ENCODE measurements at regions not wholly inside any gene's neighbourhood (a gene's known extent, or its start where the extent isn't known, plus 50 kb on each side); places are given as distances from the start of the nearest gene placed in this dataset.

- intact Hi-C loops (cut with micrococcal nuclease), result no loop called here
- DNase-seq (no peak), ATAC-seq (no peak)
These were observed 112.0 kb downstream of the FAM43A start for GRCh38 chr3:194797555-194798250.

GRCh38 chr3:194798486-194798885 is 112.8 kb downstream of the FAM43A start:
- DNase-seq (no peak), ATAC-seq (no peak)
- intact Hi-C loops (cut with micrococcal nuclease), result no loop called here

DNA sequence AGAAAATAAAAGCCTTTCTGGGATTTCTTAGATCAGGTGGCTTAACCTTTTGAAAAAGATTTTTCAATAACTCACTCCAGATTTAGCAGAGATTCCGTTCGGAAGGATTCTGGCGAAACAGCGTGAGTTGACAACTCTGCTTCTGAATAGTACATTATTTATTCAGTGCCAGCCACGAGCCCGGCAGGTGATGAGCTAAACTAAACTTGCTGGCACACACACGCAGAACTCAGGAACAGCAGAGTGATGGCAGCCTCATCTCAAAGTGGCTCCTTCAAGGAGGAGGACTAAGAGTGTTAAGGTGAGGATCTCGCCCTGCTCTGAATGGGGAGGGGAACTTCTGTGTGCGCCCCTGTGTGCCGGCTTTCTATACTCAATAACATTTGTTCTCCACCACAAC is 114.3 kb downstream of the FAM43A start:
- DNase-seq (no peak), ATAC-seq (no peak)
- intact Hi-C loops (cut with micrococcal nuclease), result no loop called here

DNA sequence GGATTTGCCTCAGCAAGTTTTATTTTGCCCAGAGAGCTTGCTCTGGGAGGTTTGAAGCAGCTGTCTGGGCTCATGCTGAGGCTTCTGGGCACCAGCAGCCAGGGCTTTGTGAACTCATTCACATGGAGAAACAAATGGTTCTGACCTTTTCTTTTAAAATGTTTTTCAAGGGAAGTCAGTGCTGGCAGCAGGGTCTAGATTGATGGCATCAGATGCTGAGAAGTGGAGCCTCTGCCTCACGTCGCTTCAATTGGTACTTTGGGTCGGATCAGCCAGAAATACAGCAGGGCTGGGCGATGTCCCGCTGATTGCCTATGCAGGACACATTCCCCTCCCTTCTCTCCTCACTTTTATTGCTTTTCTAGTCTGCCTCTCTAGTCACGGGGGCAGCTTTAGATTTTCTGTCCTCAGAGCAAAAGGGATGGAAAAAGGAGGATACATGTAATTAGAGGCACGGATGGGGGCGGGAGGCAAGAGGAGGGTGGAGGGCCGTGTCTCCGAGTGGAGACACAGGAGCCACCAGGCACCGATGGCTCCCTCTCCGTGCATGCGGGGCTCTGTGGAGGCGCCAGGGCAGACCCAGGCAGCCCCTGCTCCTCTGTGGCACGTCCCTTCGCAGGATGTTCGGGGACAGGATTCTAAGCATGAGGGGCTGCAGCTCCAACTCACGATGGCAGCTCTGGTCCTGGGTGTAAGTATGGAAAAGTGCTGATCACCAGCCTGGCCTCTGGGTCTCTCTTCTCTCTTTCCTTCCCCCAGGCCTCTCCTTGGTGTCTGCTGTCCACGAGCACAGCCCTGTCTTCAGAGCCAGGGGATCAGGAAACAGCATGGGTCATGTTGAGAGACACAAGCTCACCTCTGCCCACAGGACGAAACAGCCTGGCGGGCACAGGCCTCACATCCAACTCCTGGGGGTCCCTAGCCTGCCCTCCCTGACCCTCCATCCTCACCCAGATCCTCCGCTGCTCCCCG is 116.1 kb downstream of the FAM43A start:
- intact Hi-C loops (cut with micrococcal nuclease), result no loop called here
- no peak for DNase-seq
- no peak for ATAC-seq

DNA sequence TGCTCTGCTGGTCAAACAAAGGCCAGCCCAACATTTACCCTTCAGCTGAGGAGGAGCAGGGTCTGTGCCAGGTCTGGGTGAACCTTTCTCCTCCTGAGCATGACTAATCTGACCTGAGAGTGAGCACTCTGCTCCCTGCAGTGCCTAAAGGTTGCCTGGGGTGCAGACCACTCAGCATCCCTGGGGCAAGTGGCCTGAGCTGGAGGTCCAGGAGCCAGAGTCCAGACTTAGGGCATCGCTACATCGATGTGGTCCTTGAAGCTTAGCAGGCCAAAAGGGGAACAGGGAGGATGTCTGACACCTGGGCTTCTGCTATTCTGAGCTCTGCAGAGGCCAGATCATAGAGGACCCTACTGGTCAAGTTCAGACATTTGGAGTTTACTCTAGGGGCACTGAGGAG is 119.1 kb downstream of the FAM43A start:
- ATAC-seq (no peak), DNase-seq (no peak)
- intact Hi-C loops (cut with micrococcal nuclease), result no loop called here

DNA sequence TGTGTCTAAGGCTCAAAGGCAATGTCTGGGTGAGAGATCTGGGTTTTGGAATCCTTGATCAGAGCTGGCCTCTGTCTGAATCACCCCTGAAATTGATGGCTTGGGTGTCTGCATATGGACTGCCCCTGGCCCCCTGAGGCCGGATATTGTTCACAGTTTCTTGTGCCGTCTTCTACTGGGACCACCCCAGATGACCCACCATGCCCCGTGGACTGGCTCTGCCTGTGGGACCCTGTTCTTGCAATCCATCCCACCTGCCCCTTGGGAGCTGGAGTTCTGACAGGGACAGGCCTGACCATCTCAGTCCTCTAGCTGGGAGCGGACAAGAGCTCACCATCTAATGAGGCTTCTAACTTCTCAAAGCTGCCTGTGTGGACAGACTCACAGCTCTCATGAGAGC is 119.9 kb downstream of the FAM43A start:
- intact Hi-C loops (cut with micrococcal nuclease), result no loop called here
- DNase-seq, result no peak
- ATAC-seq, result no peak

GRCh38 chr3:194806991-194807630 is 121.4 kb downstream of the FAM43A start:
- intact Hi-C loops (cut with micrococcal nuclease), result no loop called here
- ATAC-seq, result no peak
- DNase-seq, result no peak

- no peak for DNase-seq
- ATAC-seq, result no peak
- intact Hi-C loops (cut with micrococcal nuclease), result no loop called here
These were observed 123.0 kb downstream of the FAM43A start for GRCh38 chr3:194808640-194809097.

GRCh38 chr3:194809382-194809781 is 123.7 kb downstream of the FAM43A start:
- no peak for ATAC-seq
- no peak for DNase-seq
- intact Hi-C loops (cut with micrococcal nuclease), result no loop called here

DNA sequence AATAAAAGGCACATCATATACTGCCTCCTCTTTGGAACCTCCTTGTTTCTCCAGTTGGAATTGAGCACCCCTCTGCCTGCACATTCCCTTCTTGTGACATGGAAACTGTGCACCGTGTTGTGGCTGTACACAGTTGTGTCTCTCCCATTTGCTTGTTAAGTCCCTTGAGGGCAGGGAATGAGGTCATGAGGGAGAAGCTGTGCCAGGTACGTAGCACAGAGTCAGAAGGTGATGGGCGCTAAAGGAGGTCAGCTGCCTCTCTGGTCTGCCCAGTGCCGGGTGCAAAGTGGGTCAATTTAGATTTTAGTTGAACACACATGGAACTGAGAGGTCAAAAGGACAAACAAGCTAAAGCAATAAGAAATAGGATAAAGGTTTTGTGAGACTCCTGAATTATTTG is 124.4 kb downstream of the FAM43A start:
- no peak for ATAC-seq
- no peak for DNase-seq
- intact Hi-C loops (cut with micrococcal nuclease), result no loop called here

DNA sequence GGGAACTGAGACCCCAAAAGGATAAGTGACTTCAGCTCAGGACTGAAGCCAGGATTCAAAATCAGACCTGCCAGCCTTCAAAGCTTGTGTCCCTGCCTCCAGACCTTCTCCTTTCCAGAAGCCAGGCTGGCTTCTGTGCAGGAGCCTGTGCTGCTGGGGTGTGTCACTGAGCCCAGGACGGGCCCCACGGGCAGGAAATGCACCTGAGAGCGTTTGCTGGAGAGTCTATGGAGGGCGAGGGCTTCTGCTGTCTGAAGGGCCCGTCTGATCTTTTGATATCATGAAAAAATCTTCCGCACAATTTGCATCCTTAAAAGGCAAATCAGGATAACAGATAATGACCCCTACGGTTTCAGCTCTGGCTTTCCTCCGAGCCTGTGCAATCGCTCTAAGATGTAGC is 125.4 kb downstream of the FAM43A start:
- DNase-seq (no peak), ATAC-seq (no peak)
- intact Hi-C loops (cut with micrococcal nuclease), result no loop called here

DNA sequence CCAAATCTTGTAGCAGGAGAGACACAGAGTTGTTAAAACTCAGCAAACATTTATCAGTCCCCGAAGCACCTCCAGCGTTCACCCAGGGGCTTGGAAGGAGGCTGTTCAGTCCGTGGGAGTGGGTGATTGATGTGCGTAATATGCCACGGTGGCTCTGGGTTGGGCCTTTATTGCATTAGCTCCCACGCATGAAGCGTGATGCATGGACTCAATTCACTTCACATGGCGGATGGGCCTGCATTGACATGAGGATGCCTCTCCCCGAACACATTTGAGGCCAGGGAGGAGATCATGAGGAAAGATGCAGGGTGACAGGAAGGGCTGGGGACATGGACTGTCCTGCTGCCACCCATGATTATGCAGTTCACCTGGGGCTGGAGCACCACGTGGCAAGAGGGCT is 126.5 kb downstream of the FAM43A start:
- DNase-seq, result no peak
- intact Hi-C loops (cut with micrococcal nuclease), result no loop called here
- no peak for ATAC-seq

GRCh38 chr3:194814878-194815357 is 129.2 kb downstream of the FAM43A start:
- no peak for DNase-seq
- peak; percentile 68 for ATAC-seq
- intact Hi-C loops (cut with micrococcal nuclease), result no loop called here

DNA sequence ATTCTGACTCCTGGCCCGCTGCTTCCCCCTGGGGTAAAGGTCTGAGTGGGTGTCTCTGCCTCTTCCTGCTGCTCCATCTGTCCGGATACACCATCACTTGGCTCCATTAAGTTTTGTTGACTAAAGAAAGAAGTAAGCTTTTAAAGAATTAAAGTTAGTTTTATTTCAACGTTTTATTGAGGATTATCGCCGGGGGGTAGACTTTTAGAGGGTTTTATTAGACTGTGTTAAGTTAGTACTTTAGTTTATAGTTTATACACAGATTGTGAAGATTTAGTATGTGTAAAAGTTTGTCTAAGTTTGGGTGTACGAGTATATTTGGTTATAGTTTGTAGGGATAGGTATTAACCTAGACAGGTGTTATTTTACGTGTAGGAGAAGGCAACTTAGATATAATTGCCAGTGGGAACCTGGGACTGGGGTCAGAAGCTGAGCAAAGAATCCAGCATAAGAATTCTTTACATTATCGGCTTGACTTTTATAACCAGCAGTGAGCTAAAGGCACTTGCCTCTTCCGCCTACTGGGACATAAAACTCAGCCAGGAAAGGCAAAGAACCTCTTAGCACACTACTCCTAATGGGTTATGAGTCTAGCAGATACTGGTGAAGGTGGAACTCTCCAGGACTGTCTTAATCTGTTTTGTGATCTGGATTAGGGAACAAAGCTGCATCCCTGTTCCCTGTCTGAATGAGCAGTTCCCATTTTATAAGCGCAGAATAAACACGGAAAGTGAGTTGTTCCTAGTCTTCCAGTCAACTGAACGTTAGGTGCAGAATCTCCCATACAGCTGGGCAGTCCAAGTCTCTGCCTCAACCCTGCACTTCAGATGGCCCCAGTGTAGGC is 131.3 kb downstream of the FAM43A start:
- ATAC-seq (no peak), DNase-seq (no peak)
- intact Hi-C loops (cut with micrococcal nuclease), result no loop called here

GRCh38 chr3:194817592-194817930 is 131.9 kb downstream of the FAM43A start:
- DNase-seq, result no peak
- no peak for ATAC-seq
- intact Hi-C loops (cut with micrococcal nuclease), result no loop called here

DNA sequence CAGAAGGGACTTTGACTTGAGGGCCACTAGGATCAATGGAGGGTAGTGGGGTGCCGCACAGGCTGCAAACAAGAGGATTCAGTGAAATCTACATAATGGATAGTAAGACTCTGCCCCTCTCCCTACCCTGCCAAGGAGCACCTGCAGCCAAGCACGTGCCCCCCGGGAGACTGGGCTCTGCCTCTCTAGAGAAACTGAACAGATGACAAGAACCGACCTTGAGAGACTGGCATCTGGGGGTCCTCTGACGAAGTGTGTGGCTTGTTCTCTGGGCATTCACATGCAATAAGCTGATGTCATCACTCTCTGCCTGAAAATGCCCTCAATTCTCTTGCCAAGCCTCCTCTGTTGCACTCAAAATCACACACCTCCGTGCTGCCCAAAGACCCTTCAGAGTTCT is 132.3 kb downstream of the FAM43A start:
- no peak for ATAC-seq
- intact Hi-C loops (cut with micrococcal nuclease), result no loop called here
- no peak for DNase-seq

DNA sequence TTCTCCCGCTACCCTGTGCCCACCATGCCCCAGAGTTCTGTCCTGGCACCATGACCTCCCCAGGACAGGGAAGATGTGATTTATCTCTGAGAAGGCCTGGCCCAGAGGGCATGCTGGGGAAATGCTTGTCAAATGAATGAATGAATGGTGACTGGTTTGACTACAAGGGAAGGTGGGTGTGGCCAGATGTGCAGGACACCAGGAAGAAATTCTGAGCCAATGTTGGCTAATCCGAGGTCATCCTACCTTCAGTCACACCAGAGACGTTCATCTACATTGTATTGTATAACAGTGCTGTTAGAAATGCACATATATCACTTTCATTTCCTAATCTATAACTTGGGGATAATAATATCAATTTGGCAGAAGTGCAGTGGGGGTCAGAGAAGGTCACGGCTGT is 138.4 kb downstream of the FAM43A start:
- peak; percentile 9 for ATAC-seq
- intact Hi-C loops (cut with micrococcal nuclease), result no loop called here

GRCh38 chr3:194824701-194825111 is 139.0 kb downstream of the FAM43A start:
- DNase-seq (peak; percentile 81), ATAC-seq (peak; percentile 98)
- intact Hi-C loops (cut with micrococcal nuclease), result no loop called here

More for the DNA sequence above, 138.4 kb downstream of the FAM43A start:
- no peak for DNase-seq

DNA sequence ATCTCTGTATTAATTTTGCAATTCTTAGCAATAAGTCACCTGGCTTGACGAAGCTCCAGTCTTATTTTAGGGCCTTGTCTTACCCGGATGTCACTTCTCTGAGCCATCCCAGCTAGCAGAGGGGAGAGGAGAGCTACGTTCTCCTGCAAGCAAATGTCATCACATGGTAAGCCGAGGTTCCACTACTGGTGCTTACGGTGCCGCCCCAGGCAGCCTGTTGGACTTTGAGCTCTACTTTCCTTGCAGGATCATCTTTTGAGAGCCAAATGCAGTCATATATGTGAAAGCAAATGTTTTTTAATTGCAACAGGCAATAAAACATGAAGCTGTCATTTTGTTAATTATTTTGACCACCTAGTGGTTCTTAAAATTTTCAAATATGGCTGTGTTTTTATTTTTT is 140.9 kb downstream of the FAM43A start:
- DNase-seq (no peak), ATAC-seq (no peak)
- intact Hi-C loops (cut with micrococcal nuclease), result no loop called here
